ENCODE measurements at regions not wholly inside any gene's neighbourhood (a gene's known extent, or its start where the extent isn't known, plus 50 kb on each side); places are given as distances from the start of the nearest gene placed in this dataset.

- TF ChIP-seq TAF1 (IDR thresholded peaks at IDR 0.05; ENCODE audit: borderline replicate concordance, low read depth, low read length) (no peak), FOXJ3 (CRISPR knock-in tag; IDR thresholded peaks at IDR 0.05) (no peak), NRF1 (IDR thresholded peaks at IDR 0.05; ENCODE audit: low read depth, low read length) (no peak), CTCF (IDR thresholded peaks at IDR 0.05) (no peak), SIN3A (IDR thresholded peaks at IDR 0.05; ENCODE audit: borderline replicate concordance, low read depth, low read length) (no peak), POLR2AphosphoS5 (IDR thresholded peaks at IDR 0.05; ENCODE audit: low read depth, low read length) (no peak), RCOR1 (IDR thresholded peaks at IDR 0.05; ENCODE audit: low read length) (no peak), MAX (IDR thresholded peaks at IDR 0.05; ENCODE audit: low read depth) (no peak), EZH2phosphoT487 (IDR thresholded peaks at IDR 0.05; ENCODE audit: borderline replicate concordance, low read depth) (no peak), YY1 (IDR thresholded peaks at IDR 0.05; ENCODE audit: low read depth) (no peak), GABPA (IDR thresholded peaks at IDR 0.05; ENCODE audit: low read depth) (no peak)
- TF ChIP-seq, protein P1, sequence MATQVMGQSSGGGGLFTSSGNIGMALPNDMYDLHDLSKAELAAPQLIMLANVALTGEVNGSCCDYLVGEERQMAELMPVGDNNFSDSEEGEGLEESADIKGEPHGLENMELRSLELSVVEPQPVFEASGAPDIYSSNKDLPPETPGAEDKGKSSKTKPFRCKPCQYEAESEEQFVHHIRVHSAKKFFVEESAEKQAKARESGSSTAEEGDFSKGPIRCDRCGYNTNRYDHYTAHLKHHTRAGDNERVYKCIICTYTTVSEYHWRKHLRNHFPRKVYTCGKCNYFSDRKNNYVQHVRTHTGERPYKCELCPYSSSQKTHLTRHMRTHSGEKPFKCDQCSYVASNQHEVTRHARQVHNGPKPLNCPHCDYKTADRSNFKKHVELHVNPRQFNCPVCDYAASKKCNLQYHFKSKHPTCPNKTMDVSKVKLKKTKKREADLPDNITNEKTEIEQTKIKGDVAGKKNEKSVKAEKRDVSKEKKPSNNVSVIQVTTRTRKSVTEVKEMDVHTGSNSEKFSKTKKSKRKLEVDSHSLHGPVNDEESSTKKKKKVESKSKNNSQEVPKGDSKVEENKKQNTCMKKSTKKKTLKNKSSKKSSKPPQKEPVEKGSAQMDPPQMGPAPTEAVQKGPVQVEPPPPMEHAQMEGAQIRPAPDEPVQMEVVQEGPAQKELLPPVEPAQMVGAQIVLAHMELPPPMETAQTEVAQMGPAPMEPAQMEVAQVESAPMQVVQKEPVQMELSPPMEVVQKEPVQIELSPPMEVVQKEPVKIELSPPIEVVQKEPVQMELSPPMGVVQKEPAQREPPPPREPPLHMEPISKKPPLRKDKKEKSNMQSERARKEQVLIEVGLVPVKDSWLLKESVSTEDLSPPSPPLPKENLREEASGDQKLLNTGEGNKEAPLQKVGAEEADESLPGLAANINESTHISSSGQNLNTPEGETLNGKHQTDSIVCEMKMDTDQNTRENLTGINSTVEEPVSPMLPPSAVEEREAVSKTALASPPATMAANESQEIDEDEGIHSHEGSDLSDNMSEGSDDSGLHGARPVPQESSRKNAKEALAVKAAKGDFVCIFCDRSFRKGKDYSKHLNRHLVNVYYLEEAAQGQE (IDR thresholded peaks at IDR 0.05; ENCODE audit: low read depth, low read length), result no peak
- TF ChIP-seq, protein P2, sequence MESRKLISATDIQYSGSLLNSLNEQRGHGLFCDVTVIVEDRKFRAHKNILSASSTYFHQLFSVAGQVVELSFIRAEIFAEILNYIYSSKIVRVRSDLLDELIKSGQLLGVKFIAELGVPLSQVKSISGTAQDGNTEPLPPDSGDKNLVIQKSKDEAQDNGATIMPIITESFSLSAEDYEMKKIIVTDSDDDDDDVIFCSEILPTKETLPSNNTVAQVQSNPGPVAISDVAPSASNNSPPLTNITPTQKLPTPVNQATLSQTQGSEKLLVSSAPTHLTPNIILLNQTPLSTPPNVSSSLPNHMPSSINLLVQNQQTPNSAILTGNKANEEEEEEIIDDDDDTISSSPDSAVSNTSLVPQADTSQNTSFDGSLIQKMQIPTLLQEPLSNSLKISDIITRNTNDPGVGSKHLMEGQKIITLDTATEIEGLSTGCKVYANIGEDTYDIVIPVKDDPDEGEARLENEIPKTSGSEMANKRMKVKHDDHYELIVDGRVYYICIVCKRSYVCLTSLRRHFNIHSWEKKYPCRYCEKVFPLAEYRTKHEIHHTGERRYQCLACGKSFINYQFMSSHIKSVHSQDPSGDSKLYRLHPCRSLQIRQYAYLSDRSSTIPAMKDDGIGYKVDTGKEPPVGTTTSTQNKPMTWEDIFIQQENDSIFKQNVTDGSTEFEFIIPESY (IDR thresholded peaks at IDR 0.05; ENCODE audit: borderline replicate concordance, low read depth), result no peak
These were observed 77.6 kb upstream of the PPP1R3A start for GRCh38 chr7:113996405-113996804.

Data from SK-N-SH (cell line).